Stomach (tissue), 8 donors: ENCODE measurements at regions not wholly inside any gene's neighbourhood (a gene's known extent, or its start where the extent isn't known, plus 50 kb on each side); places are given as distances from the start of the nearest gene placed in this dataset.

Source experiments
- DNase-seq, 2 donors: peaks; one replicate each; pipeline versions ENCODE4 v3.0.0 to v3.0.0-alpha.2; 2013 to 2019
- H3K27ac ChIP-seq, 5 donors: fragments of 200-600 bp in 4 of 5; sonication (generic) in 4 of 5; one replicate each; pipeline ENCODE4 v1.5.1; 2013 to 2019; ENCODE audit warnings: mild to moderate bottlenecking in 1 of 5, moderate library complexity in 1 of 5
- H3K27me3 ChIP-seq, 3 donors: fragments of 200-600 bp; sonication (generic); one replicate each; pipeline ENCODE4 v1.5.1; 2017 to 2019; ENCODE audit warnings: mixed run types in 1 of 3
- H3K36me3 ChIP-seq, 4 donors: fragments of 200-600 bp; sonication (generic); 1 replicate in 3 of 4; 2 replicates in 1 of 4; pipeline ENCODE4 v1.5.1; 2016 to 2019
- H3K4me1 ChIP-seq, 4 donors: fragments of 200-600 bp; sonication (generic); one replicate each; pipeline ENCODE4 v1.5.1; 2016 to 2019
- H3K4me3 ChIP-seq, 4 donors: fragments of 200-600 bp; sonication (generic) in 3 of 4; one replicate each; pipeline ENCODE4 v1.5.1; 2016 to 2019; ENCODE audit warnings: mild to moderate bottlenecking in 1 of 4
- H3K9me3 ChIP-seq, 4 donors: fragments of 200-600 bp; sonication (generic); one replicate each; pipeline ENCODE4 v1.5.1; 2016 to 2019
- CTCF ChIP-seq, 7 experiments: fragments of 450-650 bp in 4 of 7; fragments of 200-600 bp in 3 of 7; sonication (generic) in 3 of 7; IDR thresholded peaks; one replicate each; pipeline ENCODE4 v1.5.1; 2016 to 2019; ENCODE audit warnings: antibody characterized with exemption in 7 of 7, control low read depth in 2 of 7, mild to moderate bottlenecking in 1 of 7
- EP300 ChIP-seq: sonication (generic); formaldehyde crosslinking; IDR thresholded peaks from one replicate; pipeline ENCODE4 v1.6.1; 2017; ENCODE audit warnings: antibody characterized with exemption
- POLR2A ChIP-seq, 4 donors: fragments of 450-650 bp; IDR thresholded peaks; one replicate each; pipeline ENCODE4 v1.6.1; 2016; ENCODE audit warnings: antibody characterized with exemption in 4 of 4, control low read depth in 2 of 4, mild to moderate bottlenecking in 1 of 4, moderate library complexity in 1 of 4
- POLR2AphosphoS5 ChIP-seq, 3 donors: sonication (generic); formaldehyde crosslinking; IDR thresholded peaks; one replicate each; pipeline ENCODE4 v1.6.1; 2016; ENCODE audit warnings: antibody characterized with exemption in 3 of 3
- WGBS, 5 donors: extraction: QIAGEN DNeasy Blood & Tissue Kit in 3 of 5; methylation state at CpG; one replicate each; pipeline versions ENCODE4 v1.1.5 to v1.1.7; 2013 to 2018; 5-methylcytosine and 5-hydroxymethylcytosine counted together
- intact Hi-C: fragments of 100-400 bp; cut with DNase I; formaldehyde crosslinking; loops from one replicate; pipeline ENCODE4 v1.15.1; 2023; ENCODE audit warnings: low total_unique reads
- donor health status: healthy with polysubstance abuse.
- donor health status: Bipolar disorder and iron deficiency.
- donor health status: healthy.

- H3K9me3 ChIP-seq = no peaks in the 10 kb centered on the region
- no peaks in the 10 kb centered on the region for H3K36me3 ChIP-seq
- TF ChIP-seq EP300 (no peak), CTCF (IDR thresholded peaks at IDR 0.05) (no peak), POLR2AphosphoS5 (IDR thresholded peaks at IDR 0.05) (no peak), POLR2A (IDR thresholded peaks at IDR 0.05) (no peak)
- 66 to 75% (median 72%) methylated on average over 5 to 6 of the region's 6 CpGs for WGBS, 5 donors
- no peak overlapping the region for H3K27ac ChIP-seq
- no peaks in the 10 kb centered on the region for H3K27me3 ChIP-seq
- no peak for DNase-seq
- no peak overlapping the region for H3K4me3 ChIP-seq
- intact Hi-C loops = no loop called here
- peaks cover 0 to 13% (median 4%) of the 10 kb centered on the region in 4 donors for H3K4me1 ChIP-seq
Measured at GRCh38 chr12:91922674-91923073, 223.0 kb downstream of the BTG1 start.

- intact Hi-C loops = no loop called here
- DNase-seq = no peak
- TF ChIP-seq POLR2A (IDR thresholded peaks at IDR 0.05) = no peak
- no peak for TF ChIP-seq POLR2AphosphoS5 (IDR thresholded peaks at IDR 0.05)
- no peak for TF ChIP-seq EP300
- TF ChIP-seq CTCF (IDR thresholded peaks at IDR 0.05) = no peak
- no peaks in the 10 kb centered on the region for H3K36me3 ChIP-seq
- no peaks in the 10 kb centered on the region for H3K27me3 ChIP-seq
- no peaks in the 10 kb centered on the region for H3K9me3 ChIP-seq
- peaks cover 0 to 11% (median 4%) of the 10 kb centered on the region in 4 donors for H3K4me1 ChIP-seq
- H3K27ac ChIP-seq = no peak overlapping the region
- WGBS, 5 donors = 13 to 42% (median 31%) methylated on average over 1 of the region's 1 CpG
- H3K4me3 ChIP-seq = no peak overlapping the region
Measured at GRCh38 chr12:91922139-91922538, 223.5 kb downstream of the BTG1 start.

GRCh38 chr12:91921555-91921954 is 224.1 kb downstream of the BTG1 start:
- peak in 1 of 2 donors; percentile 14 for DNase-seq
- Histone ChIP-seq H3K36me3 (no peaks in the 10 kb centered on the region), H3K27me3 (no peaks in the 10 kb centered on the region), H3K9me3 (no peaks in the 10 kb centered on the region), H3K4me1 (peaks cover 0 to 5% (median 2%) of the 10 kb centered on the region in 4 donors), H3K4me3 (no peak overlapping the region), H3K27ac (no peak overlapping the region)
- 76 to 93% (median 87%) methylated on average over 2 of the region's 2 CpGs for WGBS, 5 donors
- TF ChIP-seq CTCF (IDR thresholded peaks at IDR 0.05) (no peak), POLR2A (IDR thresholded peaks at IDR 0.05) (no peak), POLR2AphosphoS5 (IDR thresholded peaks at IDR 0.05) (no peak), EP300 (no peak)
- intact Hi-C loops = no loop called here

- no peaks in the 10 kb centered on the region for H3K9me3 ChIP-seq
- no peaks in the 10 kb centered on the region for H3K4me1 ChIP-seq
- H3K27ac ChIP-seq = no peak overlapping the region
- intact Hi-C loops = no loop called here
- 68 to 96% (median 92%) methylated on average over 2 of the region's 2 CpGs for WGBS, 5 donors
- H3K36me3 ChIP-seq = no peaks in the 10 kb centered on the region
- no peak for TF ChIP-seq POLR2A (IDR thresholded peaks at IDR 0.05)
- TF ChIP-seq EP300 = no peak
- TF ChIP-seq POLR2AphosphoS5 (IDR thresholded peaks at IDR 0.05) = no peak
- TF ChIP-seq CTCF (IDR thresholded peaks at IDR 0.05) = no peak
- no peaks in the 10 kb centered on the region for H3K27me3 ChIP-seq
- no peak overlapping the region for H3K4me3 ChIP-seq
- no peak for DNase-seq
Measured at GRCh38 chr12:91920741-91921140, 224.9 kb downstream of the BTG1 start.
